GM12878 (cell line): ENCODE measurements at regions not wholly inside any gene's neighbourhood (a gene's known extent, or its start where the extent isn't known, plus 50 kb on each side); places are given as distances from the start of the nearest gene placed in this dataset.

Experiments used
- ATAC-seq: fragments of 200-7000 bp; cut with Tn5 transposase; 3 replicates; pipeline ENCODE4 v1.9.1; 2020; ENCODE audit warnings: mild to moderate bottlenecking, moderate library complexity
- BruUV-seq: library from RNA; stranded (reverse); fragments of 400-500 nt; replicated peaks from 2 replicates; lab custom pipeline; 2021; lab: Mats Ljungman, UMichigan
- CTCF ChIA-PET: fragments of 300-600 bp; sonication (Branson Sonifier 250); formaldehyde crosslinking; extraction: SDS; loops from one replicate; lab custom pipeline; 2021; ENCODE audit warnings: inconsistent platforms; lab: Yijun Ruan, JAX
- POLR2A ChIA-PET: fragments of 350-600 bp; formaldehyde crosslinking; extraction: SDS; loops from one replicate; lab custom pipeline; 2021; ENCODE audit warnings: inconsistent platforms; lab: Charles Lee
- RAD21 ChIA-PET: fragments of 300-600 bp; sonication (Branson Sonifier 250); formaldehyde crosslinking; loops from one replicate; lab custom pipeline; 2023; ENCODE audit warnings: antibody characterized with exemption; ENCODE audit not compliant: unreplicated experiment; lab: Charles Lee
- SMC1A ChIA-PET: fragments of 300-600 bp; sonication (Branson Sonifier 250); formaldehyde crosslinking; loops from one replicate; lab custom pipeline; 2023; ENCODE audit not compliant: unreplicated experiment, uncharacterized antibody; lab: Charles Lee
- DNase-seq: peaks from one replicate; pipeline ENCODE4 v3.0.0-alpha.2; 2011; ENCODE audit warnings: low read depth, low spot score
- FAIRE-seq: peaks from 3 replicates; lab custom pipeline; 2011; peaks lifted over from hg19 to GRCh38; lab: Jason Lieb, UNC
- H2AFZ ChIP-seq: 2 replicates; pipeline ENCODE4 v1.6.0; 2011; ENCODE audit warnings: low read depth, low read length, control low read depth; ENCODE audit not compliant: control insufficient read depth
- H3K27ac ChIP-seq: 2 replicates; pipeline ENCODE4 v1.5.1; 2011; ENCODE audit warnings: control low read depth; ENCODE audit not compliant: control insufficient read depth, insufficient read depth
- H3K27me3 ChIP-seq, 2 experiments: replicated peaks in 1 of 2; 2 replicates each; pipeline versions ENCODE4 v1.6.0 to v1.6.1; 2011; ENCODE audit warnings: low read length in 1 of 2; ENCODE audit not compliant: control insufficient read depth in 2 of 2, insufficient read depth in 2 of 2
- H3K36me3 ChIP-seq, 2 experiments: 2 replicates each; pipeline ENCODE4 v1.5.1; 2011; ENCODE audit warnings: low read length in 1 of 2; ENCODE audit not compliant: control insufficient read depth in 2 of 2, insufficient read depth in 2 of 2
- H3K4me1 ChIP-seq: 2 replicates; pipeline ENCODE4 v1.6.1; 2011; ENCODE audit warnings: mild to moderate bottlenecking, low read length, moderate library complexity, mixed read lengths; ENCODE audit not compliant: control insufficient read depth, insufficient read depth
- H3K4me2 ChIP-seq: 2 replicates; pipeline ENCODE4 v1.6.0; 2011; ENCODE audit warnings: control low read depth; ENCODE audit not compliant: control insufficient read depth, insufficient read depth
- H3K4me3 ChIP-seq: fragments of 200-600 bp; sonication (generic); 2 replicates; pipeline ENCODE4 v1.5.1; 2016
- H3K79me2 ChIP-seq: 2 replicates; pipeline ENCODE4 v1.6.0; 2011; ENCODE audit warnings: low read length; ENCODE audit not compliant: control insufficient read depth, insufficient read depth
- H3K9ac ChIP-seq: 2 replicates; pipeline ENCODE4 v1.8.0; 2011; ENCODE audit warnings: low read length, control low read depth, mixed read lengths; ENCODE audit not compliant: control insufficient read depth, insufficient read depth
- H3K9me3 ChIP-seq: replicated peaks from 3 replicates; pipeline ENCODE4 v1.5.1; 2011; ENCODE audit warnings: mild to moderate bottlenecking, low read length; ENCODE audit not compliant: control insufficient read depth, insufficient read depth
- H4K20me1 ChIP-seq: 2 replicates; pipeline ENCODE4 v1.6.0; 2011; ENCODE audit not compliant: control insufficient read depth, insufficient read depth
- BRCA1 ChIP-seq: IDR thresholded peaks from 2 replicates; pipeline ENCODE4 v1.6.1; 2011; ENCODE audit warnings: low read depth, low read length, improper control_type of control experiment
- ELK1 ChIP-seq: IDR thresholded peaks from 2 replicates; pipeline ENCODE4 v1.6.1; 2012; ENCODE audit warnings: low read depth, low read length, improper control_type of control experiment
- FOS ChIP-seq: IDR thresholded peaks from 3 replicates; pipeline ENCODE4 v1.6.1; 2011; ENCODE audit warnings: borderline replicate concordance; ENCODE audit not compliant: insufficient read length; ENCODE audit errors: extremely low read depth
- GATAD2B ChIP-seq: fragments of 450-650 bp; conservative IDR thresholded peaks from 2 replicates; pipeline ENCODE4 v1.6.1; 2017; ENCODE audit warnings: low read depth, mild to moderate bottlenecking, moderate library complexity
- JUNB ChIP-seq: IDR thresholded peaks from 2 replicates; pipeline ENCODE4 v1.6.1; 2016; ENCODE audit warnings: antibody characterized with exemption, mild to moderate bottlenecking
- KAT2A ChIP-seq: conservative IDR thresholded peaks from 2 replicates; pipeline ENCODE4 v1.6.1; 2011; ENCODE audit warnings: low read depth, low read length; ENCODE audit not compliant: control insufficient read depth
- KDM1A ChIP-seq: fragments of 200-600 bp; sonication (generic); IDR thresholded peaks from 2 replicates; pipeline ENCODE4 v1.6.1; 2016; ENCODE audit warnings: borderline replicate concordance
- MTA3 ChIP-seq: IDR thresholded peaks from 2 replicates; pipeline ENCODE4 v1.6.1; 2012; ENCODE audit warnings: low read length, inconsistent platforms, borderline replicate concordance
- MXI1 ChIP-seq: fragments of 150-350 bp; IDR thresholded peaks from 2 replicates; pipeline ENCODE4 v1.6.1; 2011; ENCODE audit warnings: low read depth, mild to moderate bottlenecking, inconsistent platforms, low read length, improper control_type of control experiment
- NFXL1 ChIP-seq: fragments of 450-650 bp; IDR thresholded peaks from 2 replicates; pipeline ENCODE4 v1.6.1; 2017; ENCODE audit warnings: antibody characterized with exemption, mild to moderate bottlenecking, borderline replicate concordance
- PRDM15 ChIP-seq: fragments of 450-650 bp; formaldehyde crosslinking; IDR thresholded peaks from 2 replicates; pipeline ENCODE4 v1.4.0; 2020; ENCODE audit warnings: mild to moderate bottlenecking, moderate library complexity
- RAD51 ChIP-seq: fragments of 450-650 bp; IDR thresholded peaks from 2 replicates; pipeline ENCODE4 v1.6.1; 2016; ENCODE audit warnings: moderate library complexity, mild to moderate bottlenecking, inconsistent platforms
- RCOR1 ChIP-seq: conservative IDR thresholded peaks from 2 replicates; pipeline ENCODE4 v1.6.1; 2012; ENCODE audit warnings: low read depth, low read length, improper control_type of control experiment
- RUNX3 ChIP-seq: IDR thresholded peaks from 2 replicates; pipeline ENCODE4 v1.6.1; 2012; ENCODE audit warnings: low read length, inconsistent platforms
- YY1 ChIP-seq: IDR thresholded peaks from 2 replicates; pipeline ENCODE4 v1.6.1; 2011; ENCODE audit warnings: low read depth, mild to moderate bottlenecking, low read length
- ZNF207 ChIP-seq: fragments of 450-650 bp; IDR thresholded peaks from 2 replicates; pipeline ENCODE4 v1.6.1; 2014; ENCODE audit warnings: antibody characterized with exemption, mild to moderate bottlenecking, borderline replicate concordance
- WGBS: methylation state at CpG from one replicate; pipeline ENCODE4 v1.1.6; 2016; ENCODE audit warnings: low lambda C conversion rate; ENCODE audit not compliant: insufficient replicate concordance, insufficient coverage; ENCODE audit errors: missing lambda C conversion rate; 5-methylcytosine and 5-hydroxymethylcytosine counted together
- in situ Hi-C: fragments of 300-500 bp; cut with MboI; formaldehyde crosslinking; loops from 9 replicates; pipeline ENCODE4 v1.14.3; 2018; ENCODE audit warnings: mixed read lengths
- intact Hi-C: fragments of 100-400 bp; cut with micrococcal nuclease; formaldehyde crosslinking; loops from one replicate; pipeline ENCODE4 v1.14.2; 2022; ENCODE audit not compliant: unreplicated experiment
- TF ChIP-seq, protein P1 (sequence below): IDR thresholded peaks from 2 replicates; pipeline ENCODE4 v1.6.1; 2012; ENCODE audit warnings: low read depth, low read length, improper control_type of control experiment
- TF ChIP-seq, protein P2 (sequence below): fragments of 450-650 bp; IDR thresholded peaks from 2 replicates; pipeline ENCODE4 v1.6.1; 2018; ENCODE audit warnings: mild to moderate bottlenecking, low read depth, moderate library complexity; ENCODE audit not compliant: partially characterized antibody

- ATAC-seq = no peak
- TF ChIP-seq, protein P1, sequence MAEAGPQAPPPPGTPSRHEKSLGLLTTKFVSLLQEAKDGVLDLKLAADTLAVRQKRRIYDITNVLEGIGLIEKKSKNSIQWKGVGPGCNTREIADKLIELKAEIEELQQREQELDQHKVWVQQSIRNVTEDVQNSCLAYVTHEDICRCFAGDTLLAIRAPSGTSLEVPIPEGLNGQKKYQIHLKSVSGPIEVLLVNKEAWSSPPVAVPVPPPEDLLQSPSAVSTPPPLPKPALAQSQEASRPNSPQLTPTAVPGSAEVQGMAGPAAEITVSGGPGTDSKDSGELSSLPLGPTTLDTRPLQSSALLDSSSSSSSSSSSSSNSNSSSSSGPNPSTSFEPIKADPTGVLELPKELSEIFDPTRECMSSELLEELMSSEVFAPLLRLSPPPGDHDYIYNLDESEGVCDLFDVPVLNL = no peak
- TF ChIP-seq, protein P2, sequence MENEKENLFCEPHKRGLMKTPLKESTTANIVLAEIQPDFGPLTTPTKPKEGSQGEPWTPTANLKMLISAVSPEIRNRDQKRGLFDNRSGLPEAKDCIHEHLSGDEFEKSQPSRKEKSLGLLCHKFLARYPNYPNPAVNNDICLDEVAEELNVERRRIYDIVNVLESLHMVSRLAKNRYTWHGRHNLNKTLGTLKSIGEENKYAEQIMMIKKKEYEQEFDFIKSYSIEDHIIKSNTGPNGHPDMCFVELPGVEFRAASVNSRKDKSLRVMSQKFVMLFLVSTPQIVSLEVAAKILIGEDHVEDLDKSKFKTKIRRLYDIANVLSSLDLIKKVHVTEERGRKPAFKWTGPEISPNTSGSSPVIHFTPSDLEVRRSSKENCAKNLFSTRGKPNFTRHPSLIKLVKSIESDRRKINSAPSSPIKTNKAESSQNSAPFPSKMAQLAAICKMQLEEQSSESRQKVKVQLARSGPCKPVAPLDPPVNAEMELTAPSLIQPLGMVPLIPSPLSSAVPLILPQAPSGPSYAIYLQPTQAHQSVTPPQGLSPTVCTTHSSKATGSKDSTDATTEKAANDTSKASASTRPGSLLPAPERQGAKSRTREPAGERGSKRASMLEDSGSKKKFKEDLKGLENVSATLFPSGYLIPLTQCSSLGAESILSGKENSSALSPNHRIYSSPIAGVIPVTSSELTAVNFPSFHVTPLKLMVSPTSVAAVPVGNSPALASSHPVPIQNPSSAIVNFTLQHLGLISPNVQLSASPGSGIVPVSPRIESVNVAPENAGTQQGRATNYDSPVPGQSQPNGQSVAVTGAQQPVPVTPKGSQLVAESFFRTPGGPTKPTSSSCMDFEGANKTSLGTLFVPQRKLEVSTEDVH = no peak
- TF ChIP-seq RUNX3 (no peak), RCOR1 (no peak), KAT2A (no peak), BRCA1 (no peak), ZNF207 (no peak), PRDM15 (CRISPR knock-in tag) (no peak), NFXL1 (no peak), MTA3 (no peak), KDM1A (no peak), RAD51 (no peak), YY1 (no peak), ELK1 (no peak), JUNB (no peak), GATAD2B (no peak), FOS (no peak), MXI1 (no peak)
- TF ChIP-seq, all 136 proteins: peak for 0
- no peaks in the 10 kb centered on the region for H3K9me3 ChIP-seq
- H2AFZ ChIP-seq = no peak overlapping the region
- H3K4me2 ChIP-seq = no peak overlapping the region
- H3K4me1 ChIP-seq = no peaks in the 10 kb centered on the region
- H3K27me3 ChIP-seq = no peaks in the 10 kb centered on the region
- no peak overlapping the region for H3K4me3 ChIP-seq
- H3K79me2 ChIP-seq = no peaks in the 10 kb centered on the region
- in situ Hi-C loops (no loop called here), intact Hi-C loops (no loop called here)
- no peak for FAIRE-seq
- 6% methylated on average over 1 of the region's 1 CpG for WGBS
- no peaks in the 10 kb centered on the region for H4K20me1 ChIP-seq
- RAD21 ChIA-PET = no interaction called here
- H3K9ac ChIP-seq = no peak overlapping the region
- CTCF ChIA-PET = interaction anchor here (1.3 kb wide), 1 partner anchor 10 kb away, joined by 3 read pairs; no protein-coding TSS in a partner anchor
- H3K27ac ChIP-seq = no peak overlapping the region
- SMC1A ChIA-PET = interaction anchor here (0.9 kb wide), 1 partner anchor 10 kb away, joined by 4 read pairs; no protein-coding TSS in a partner anchor
- no peak for DNase-seq
- no TSS peak for BruUV-seq
- POLR2A ChIA-PET = interaction anchor here (0.5 to 0.6 kb wide), 2 partner anchors 128 to 431 kb away, joined by 3 to 4 read pairs; no protein-coding TSS in a partner anchor
- no peaks in the 10 kb centered on the region for H3K36me3 ChIP-seq
Measured at GRCh38 chr7:114295522-114295921, 119.1 kb upstream of the FOXP2 start.
